Chondrocyte (in vitro differentiated cells): ENCODE measurements at regions not wholly inside any gene's neighbourhood (a gene's known extent, or its start where the extent isn't known, plus 50 kb on each side); places are given as distances from the start of the nearest gene placed in this dataset.
A peak's percentile ranks its signal among the peaks of the same experiment; 100 is the strongest.

Source experiments
- DNase-seq: peaks from one replicate; pipeline ENCODE4 v3.0.0; 2021; ENCODE audit warnings: mixed read lengths, low spot score
- H3K27ac Mint-ChIP-seq: one replicate; pipeline ENCODE4 v1.8.0; 2021; ENCODE audit warnings: mild to moderate bottlenecking, moderate library complexity, mixed read lengths; ENCODE audit not compliant: unreplicated experiment
- H3K27me3 Mint-ChIP-seq: 2 replicates; pipeline ENCODE4 v1.8.0; 2021; ENCODE audit warnings: low read depth, mixed read lengths
- H3K36me3 Mint-ChIP-seq: 2 replicates; pipeline ENCODE4 v1.8.0; 2021; ENCODE audit warnings: low read depth, mixed read lengths
- H3K4me1 Mint-ChIP-seq: 2 replicates; pipeline ENCODE4 v1.8.0; 2021; ENCODE audit warnings: low read depth, mild to moderate bottlenecking, mixed read lengths
- H3K4me3 Mint-ChIP-seq: one replicate; pipeline ENCODE4 v1.8.0; 2021; ENCODE audit warnings: mild to moderate bottlenecking, moderate library complexity, mixed read lengths; ENCODE audit not compliant: unreplicated experiment
- H3K9me3 Mint-ChIP-seq: 2 replicates; pipeline ENCODE4 v1.8.0; 2021; ENCODE audit warnings: low read depth, mixed read lengths
- CTCF ChIP-seq: fragments of 200-600 bp; sonication (generic); IDR thresholded peaks from 2 replicates; pipeline ENCODE4 v1.5.0; 2021; ENCODE audit warnings: antibody characterized with exemption, mild to moderate bottlenecking, moderate library complexity

GRCh38 chr5:63050916-63051315 is 472.3 kb downstream of the LRRC70 start:
- no peak for DNase-seq
- TF ChIP-seq CTCF, result no peak
- H3K27ac Mint-ChIP-seq, result no peak overlapping the region
- H3K4me3 Mint-ChIP-seq, result no peak overlapping the region
- no peaks in the 10 kb centered on the region for H3K27me3 Mint-ChIP-seq
- H3K4me1 Mint-ChIP-seq, result no peaks in the 10 kb centered on the region
- H3K36me3 Mint-ChIP-seq, result no peaks in the 10 kb centered on the region
- H3K9me3 Mint-ChIP-seq, result no peaks in the 10 kb centered on the region

- Mint-ChIP-seq H3K27ac (no peak overlapping the region), H3K36me3 (no peaks in the 10 kb centered on the region), H3K27me3 (no peaks in the 10 kb centered on the region), H3K4me1 (no peaks in the 10 kb centered on the region), H3K9me3 (no peaks in the 10 kb centered on the region), H3K4me3 (no peak overlapping the region)
- no peak for DNase-seq
- TF ChIP-seq CTCF, result no peak
Measured at GRCh38 chr5:63049935-63050334, 471.3 kb downstream of the LRRC70 start.

GRCh38 chr5:63043792-63044191 is 465.2 kb downstream of the LRRC70 start:
- Mint-ChIP-seq H3K4me3 (no peak overlapping the region), H3K9me3 (no peaks in the 10 kb centered on the region), H3K36me3 (no peaks in the 10 kb centered on the region), H3K4me1 (peaks cover 7% of the 10 kb centered on the region), H3K27ac (peak overlapping the region; percentile 81), H3K27me3 (no peaks in the 10 kb centered on the region)
- no peak for DNase-seq
- TF ChIP-seq CTCF, result no peak

GRCh38 chr5:63032343-63032742 is 453.7 kb downstream of the LRRC70 start:
- Mint-ChIP-seq H3K27ac (no peak overlapping the region), H3K36me3 (no peaks in the 10 kb centered on the region), H3K4me3 (no peak overlapping the region), H3K9me3 (peaks cover 28% of the 10 kb centered on the region), H3K4me1 (no peaks in the 10 kb centered on the region), H3K27me3 (no peaks in the 10 kb centered on the region)
- no peak for TF ChIP-seq CTCF
- DNase-seq, result no peak

- Mint-ChIP-seq H3K27me3 (no peaks in the 10 kb centered on the region), H3K27ac (no peak overlapping the region), H3K36me3 (no peaks in the 10 kb centered on the region), H3K9me3 (peaks cover 27% of the 10 kb centered on the region), H3K4me1 (peaks cover 11% of the 10 kb centered on the region), H3K4me3 (no peak overlapping the region)
- TF ChIP-seq CTCF, result no peak
- no peak for DNase-seq
Measured at GRCh38 chr5:63029891-63030290, 451.3 kb downstream of the LRRC70 start.
